Aorta (tissue), 5 donors: ENCODE measurements at regions not wholly inside any gene's neighbourhood (a gene's known extent, or its start where the extent isn't known, plus 50 kb on each side); places are given as distances from the start of the nearest gene placed in this dataset.
"Not testable (repeated sequence)": the region's sequence is repeated elsewhere in the genome, so short reads cannot be mapped to it uniquely, and the experiment has no call there.

Experiments used
- ATAC-seq: fragments of 200-7000 bp; cut with Tn5 transposase; one replicate; pipeline ENCODE4 v1.9.1; 2022; ENCODE audit warnings: moderate library complexity; ENCODE audit not compliant: low FRiP score
- DNase-seq, 2 donors: peaks; one replicate each; pipeline ENCODE4 v3.0.0-alpha.2; 2020
- H3K27ac ChIP-seq, 2 donors: one replicate each; pipeline ENCODE4 v1.5.1; 2013; ENCODE audit warnings: low read length in 2 of 2, mild to moderate bottlenecking in 2 of 2, moderate library complexity in 2 of 2, control low read depth in 1 of 2, inconsistent platforms in 1 of 2, low read depth in 1 of 2
- H3K27me3 ChIP-seq, 2 donors: one replicate each; pipeline ENCODE4 v1.6.1; 2013; ENCODE audit warnings: control low read depth in 1 of 2, low read length in 1 of 2, mild to moderate bottlenecking in 1 of 2, moderate library complexity in 1 of 2; ENCODE audit not compliant: insufficient read depth in 2 of 2, control insufficient read depth in 1 of 2
- H3K36me3 ChIP-seq, 2 donors: one replicate each; pipeline ENCODE4 v1.6.1; 2013; ENCODE audit warnings: control low read depth in 1 of 2, low read length in 1 of 2, mild to moderate bottlenecking in 1 of 2; ENCODE audit not compliant: insufficient read depth in 2 of 2, control insufficient read depth in 1 of 2
- H3K4me1 ChIP-seq, 2 donors: one replicate each; pipeline ENCODE4 v1.6.1; 2013; ENCODE audit warnings: low read length in 2 of 2, control low read depth in 1 of 2, mild to moderate bottlenecking in 1 of 2, moderate library complexity in 1 of 2; ENCODE audit not compliant: insufficient read depth in 2 of 2, control insufficient read depth in 1 of 2
- H3K4me3 ChIP-seq, 2 donors: one replicate each; pipeline ENCODE4 v1.5.1; 2013; ENCODE audit warnings: low read length in 2 of 2, control low read depth in 1 of 2, mild to moderate bottlenecking in 1 of 2
- H3K9me3 ChIP-seq: one replicate; pipeline ENCODE4 v1.6.1; 2013; ENCODE audit warnings: mild to moderate bottlenecking, low read length; ENCODE audit not compliant: control insufficient read depth
- WGBS, 2 donors: extraction: QIAGEN DNeasy Blood & Tissue Kit; methylation state at CpG; one replicate each; pipeline ENCODE4 v1.1.7; 2013; 5-methylcytosine and 5-hydroxymethylcytosine counted together
- intact Hi-C, 2 donors: fragments of 100-400 bp; cut with DNase I; formaldehyde crosslinking; loops; one replicate each; pipeline versions ENCODE4 v1.14.2 to v1.15.0; 2022
- donor health status: healthy with polysubstance abuse.
- donor health status: Bipolar disorder and iron deficiency.
- donor health status: DM: no; HTN: no; CAD: no.
- donor health status: DM: no; HTN: no; CAD: no.
- donor health status: DM: yes; HTN: yes; CAD: no.

- Histone ChIP-seq H3K4me3 (no peak overlapping the region), H3K27ac (no peak overlapping the region), H3K9me3 (no peaks in the 10 kb centered on the region), H3K27me3 (no peaks in the 10 kb centered on the region), H3K4me1 (no peaks in the 10 kb centered on the region), H3K36me3 (no peaks in the 10 kb centered on the region)
- intact Hi-C loops, result no loop called here
- 57 to 58% methylated on average over 8 of the region's 8 CpGs for WGBS, 2 donors
- ATAC-seq (no peak), DNase-seq (no peak)
Observed at GRCh38 chr2:129192841-129193253, 786.6 kb upstream of the RAB6C start.

GRCh38 chr2:129193961-129194360, 785.5 kb upstream of the RAB6C start:
- Histone ChIP-seq H3K9me3 (peaks cover 1% of the 10 kb centered on the region), H3K4me1 (no peaks in the 10 kb centered on the region), H3K27me3 (no peaks in the 10 kb centered on the region), H3K36me3 (no peaks in the 10 kb centered on the region), H3K27ac (no peak overlapping the region), H3K4me3 (no peak overlapping the region)
- 65 to 71% methylated on average over 4 of the region's 4 CpGs for WGBS, 2 donors
- intact Hi-C loops, result no loop called here
- DNase-seq, result no peak
- ATAC-seq, result no peak

GRCh38 chr2:129199501-129199900, 780.0 kb upstream of the RAB6C start:
- 91% methylated on average over 5 of the region's 5 CpGs for WGBS, 2 donors

GRCh38 chr2:129201696-129202095, 777.8 kb upstream of the RAB6C start:
- no peak for ATAC-seq
- Histone ChIP-seq H3K4me1 (no peaks in the 10 kb centered on the region), H3K27me3 (no peaks in the 10 kb centered on the region), H3K27ac (no peak overlapping the region), H3K4me3 (no peak overlapping the region), H3K9me3 (peaks cover 1% of the 10 kb centered on the region), H3K36me3 (no peaks in the 10 kb centered on the region)
- WGBS, 2 donors, result 74 to 79% methylated on average over 2 of the region's 2 CpGs
- intact Hi-C loops, result no loop called here
- no peak for DNase-seq

More at GRCh38 chr2:129199501-129199900, 780.0 kb upstream of the RAB6C start:
- H3K4me1 ChIP-seq, result no peaks in the 10 kb centered on the region
- no peaks in the 10 kb centered on the region for H3K27me3 ChIP-seq
- no peak overlapping the region for H3K4me3 ChIP-seq
- intact Hi-C loops, result no loop called here
- no peaks in the 10 kb centered on the region for H3K36me3 ChIP-seq
- DNase-seq, result no peak
- H3K27ac ChIP-seq, result no peak overlapping the region
- ATAC-seq, result no peak
- peaks cover 1% of the 10 kb centered on the region for H3K9me3 ChIP-seq

- Histone ChIP-seq H3K9me3 (peaks cover under 1% of the 10 kb centered on the region), H3K27ac (no peak overlapping the region), H3K4me1 (no peaks in the 10 kb centered on the region), H3K4me3 (no peak overlapping the region), H3K27me3 (no peaks in the 10 kb centered on the region), H3K36me3 (no peaks in the 10 kb centered on the region)
- DNase-seq (no peak), ATAC-seq (no peak)
- intact Hi-C loops, result no loop called here
- WGBS, 2 donors, result 61 to 74% methylated on average over 3 of the region's 3 CpGs
Observed at GRCh38 chr2:129203331-129203730, 776.1 kb upstream of the RAB6C start.

GRCh38 chr2:129204581-129204980, 774.9 kb upstream of the RAB6C start:
- H3K4me3 ChIP-seq, H3K36me3 ChIP-seq, DNase-seq, H3K4me1 ChIP-seq, ATAC-seq, H3K9me3 ChIP-seq, intact Hi-C loops, H3K27me3 ChIP-seq, H3K27ac ChIP-seq: not testable (repeated sequence)
- WGBS, 2 donors, result 95 to 98% methylated on average over 2 of the region's 2 CpGs

GRCh38 chr2:129205176-129205575, 774.3 kb upstream of the RAB6C start:
- intact Hi-C loops, result no loop called here
- Histone ChIP-seq H3K9me3 (no peaks in the 10 kb centered on the region), H3K4me1 (no peaks in the 10 kb centered on the region), H3K27ac (no peak overlapping the region), H3K27me3 (no peaks in the 10 kb centered on the region), H3K36me3 (no peaks in the 10 kb centered on the region), H3K4me3 (no peak overlapping the region)
- WGBS, 2 donors, result 17 to 35% methylated on average over 1 of the region's 1 CpG
- ATAC-seq (no peak), DNase-seq (no peak)

- no peak overlapping the region for H3K4me3 ChIP-seq
- no peak overlapping the region for H3K27ac ChIP-seq
- H3K36me3 ChIP-seq, result no peaks in the 10 kb centered on the region
- no peaks in the 10 kb centered on the region for H3K9me3 ChIP-seq
- WGBS, 2 donors, result 69 to 76% methylated on average over 5 of the region's 5 CpGs
- intact Hi-C loops, result no loop called here
- DNase-seq (no peak), ATAC-seq (no peak)
- no peaks in the 10 kb centered on the region for H3K27me3 ChIP-seq
- no peaks in the 10 kb centered on the region for H3K4me1 ChIP-seq
Observed at GRCh38 chr2:129205766-129206165, 773.7 kb upstream of the RAB6C start.

- intact Hi-C loops, result no loop called here
- no peaks in the 10 kb centered on the region for H3K9me3 ChIP-seq
- no peak overlapping the region for H3K4me3 ChIP-seq
- no peaks in the 10 kb centered on the region for H3K4me1 ChIP-seq
- no peak for DNase-seq
- 83 to 84% methylated on average over 5 of the region's 5 CpGs for WGBS, 2 donors
- no peak overlapping the region for H3K27ac ChIP-seq
- no peaks in the 10 kb centered on the region for H3K36me3 ChIP-seq
- no peaks in the 10 kb centered on the region for H3K27me3 ChIP-seq
- ATAC-seq, result no peak
Observed at GRCh38 chr2:129212299-129212958, 767.0 kb upstream of the RAB6C start.
